ENCODE measurements at regions not wholly inside any gene's neighbourhood (a gene's known extent, or its start where the extent isn't known, plus 50 kb on each side); places are given as distances from the start of the nearest gene placed in this dataset.

DNA sequence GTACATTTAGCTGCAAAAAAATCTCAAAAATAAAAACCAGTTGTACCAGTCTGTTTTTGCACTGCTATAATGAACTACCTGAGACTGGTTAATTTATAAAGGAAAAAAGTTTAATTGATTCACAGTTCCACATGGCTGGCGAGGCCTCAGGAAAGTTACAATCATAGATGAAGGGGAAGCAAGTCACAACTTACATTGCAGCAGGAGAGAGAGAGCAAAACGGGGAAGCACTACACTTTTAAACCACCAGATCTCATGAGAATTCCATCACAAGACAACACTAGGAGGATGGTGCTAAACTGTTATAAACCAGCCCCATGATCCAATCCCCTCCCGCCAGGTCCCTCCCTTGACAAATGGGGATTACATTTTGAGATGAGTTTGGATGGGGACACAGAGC lies 186.0 kb downstream of the TMTC3 start:
- TF ChIP-seq POLR2A (IDR thresholded peaks at IDR 0.05; ENCODE audit: low read length) (no peak), GATA1 (IDR thresholded peaks at IDR 0.05; ENCODE audit: low read depth, low read length) (no peak)

Data from erythroblast (primary cell).